MCF 10A (cell line): ENCODE measurements at regions not wholly inside any gene's neighbourhood (a gene's known extent, or its start where the extent isn't known, plus 50 kb on each side); places are given as distances from the start of the nearest gene placed in this dataset.

Experiments used
- BruUV-seq: library from RNA; stranded (reverse); fragments of 400-500 nt; replicated peaks from 2 replicates; lab custom pipeline; 2021; lab: Mats Ljungman, UMichigan
- CTCF ChIA-PET: fragments of 300-600 bp; sonication (Branson Sonifier 250); formaldehyde crosslinking; extraction: SDS; loops from one replicate; lab custom pipeline; 2021; ENCODE audit warnings: antibody characterized with exemption, inconsistent platforms; lab: Yijun Ruan, JAX
- POLR2A ChIA-PET: fragments of 300-600, 350-650 bp; sonication (Branson Sonifier 250); formaldehyde crosslinking; extraction: SDS; loops from one replicate; lab custom pipeline; 2020; ENCODE audit warnings: antibody characterized with exemption, inconsistent platforms; lab: Yijun Ruan, JAX
- DNase-seq: peaks from one replicate; pipeline ENCODE4 v3.0.0-alpha.2; 2018; ENCODE audit not compliant: unreplicated experiment
- H3K27ac Mint-ChIP-seq: one replicate; pipeline ENCODE4 v1.8.0; 2022; ENCODE audit warnings: mild to moderate bottlenecking, low read depth, mixed read lengths; ENCODE audit not compliant: unreplicated experiment
- H3K27me3 Mint-ChIP-seq: one replicate; pipeline ENCODE4 v1.8.0; 2022; ENCODE audit warnings: mixed read lengths; ENCODE audit not compliant: insufficient read depth, unreplicated experiment
- H3K36me3 Mint-ChIP-seq: one replicate; pipeline ENCODE4 v1.8.0; 2022; ENCODE audit warnings: mild to moderate bottlenecking, moderate library complexity, mixed read lengths; ENCODE audit not compliant: insufficient read depth, unreplicated experiment
- H3K4me1 Mint-ChIP-seq: one replicate; pipeline ENCODE4 v1.8.0; 2022; ENCODE audit warnings: mixed read lengths; ENCODE audit not compliant: insufficient read depth, unreplicated experiment
- H3K4me3 Mint-ChIP-seq: one replicate; pipeline ENCODE4 v1.8.0; 2022; ENCODE audit warnings: mild to moderate bottlenecking, moderate library complexity, mixed read lengths; ENCODE audit not compliant: unreplicated experiment
- H3K9me3 Mint-ChIP-seq: one replicate; pipeline ENCODE4 v1.8.0; 2022; ENCODE audit warnings: mixed read lengths; ENCODE audit not compliant: unreplicated experiment
- intact Hi-C: fragments of 100-400 bp; cut with micrococcal nuclease; formaldehyde crosslinking; loops from 2 replicates; pipeline ENCODE4 v1.14.1; 2022
- TF ChIP-seq, protein P1 (sequence below): fragments of 200-600 bp; IDR thresholded peaks from one replicate; pipeline ENCODE4 v1.8.0; 2022; ENCODE audit warnings: antibody characterized with exemption, mild to moderate bottlenecking; ENCODE audit not compliant: unreplicated experiment

DNA sequence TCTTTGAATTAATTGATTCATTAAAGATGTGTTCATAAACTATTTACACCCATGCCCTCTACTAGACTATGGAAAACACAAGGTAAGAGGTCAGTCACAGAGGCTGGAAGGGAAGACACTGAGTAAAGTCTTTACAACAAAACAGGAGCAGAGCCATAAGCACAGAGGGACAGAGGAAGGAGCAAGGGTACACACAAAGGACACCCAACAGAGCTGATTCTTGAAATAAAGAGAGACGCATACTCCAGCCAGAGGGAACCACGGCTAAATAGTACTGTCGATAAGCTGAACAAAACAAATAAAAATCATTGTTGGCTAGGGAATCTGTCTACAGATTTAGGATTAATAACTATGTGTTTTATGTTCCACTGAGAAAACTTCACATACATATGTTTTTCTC, 289.2 kb downstream of the EFNB2 start:
- Mint-ChIP-seq H3K4me1 (no peaks in the 10 kb centered on the region), H3K27me3 (no peaks in the 10 kb centered on the region), H3K9me3 (no peaks in the 10 kb centered on the region), H3K36me3 (no peaks in the 10 kb centered on the region), H3K4me3 (no peak overlapping the region), H3K27ac (no peak overlapping the region)
- TF ChIP-seq, protein P1, sequence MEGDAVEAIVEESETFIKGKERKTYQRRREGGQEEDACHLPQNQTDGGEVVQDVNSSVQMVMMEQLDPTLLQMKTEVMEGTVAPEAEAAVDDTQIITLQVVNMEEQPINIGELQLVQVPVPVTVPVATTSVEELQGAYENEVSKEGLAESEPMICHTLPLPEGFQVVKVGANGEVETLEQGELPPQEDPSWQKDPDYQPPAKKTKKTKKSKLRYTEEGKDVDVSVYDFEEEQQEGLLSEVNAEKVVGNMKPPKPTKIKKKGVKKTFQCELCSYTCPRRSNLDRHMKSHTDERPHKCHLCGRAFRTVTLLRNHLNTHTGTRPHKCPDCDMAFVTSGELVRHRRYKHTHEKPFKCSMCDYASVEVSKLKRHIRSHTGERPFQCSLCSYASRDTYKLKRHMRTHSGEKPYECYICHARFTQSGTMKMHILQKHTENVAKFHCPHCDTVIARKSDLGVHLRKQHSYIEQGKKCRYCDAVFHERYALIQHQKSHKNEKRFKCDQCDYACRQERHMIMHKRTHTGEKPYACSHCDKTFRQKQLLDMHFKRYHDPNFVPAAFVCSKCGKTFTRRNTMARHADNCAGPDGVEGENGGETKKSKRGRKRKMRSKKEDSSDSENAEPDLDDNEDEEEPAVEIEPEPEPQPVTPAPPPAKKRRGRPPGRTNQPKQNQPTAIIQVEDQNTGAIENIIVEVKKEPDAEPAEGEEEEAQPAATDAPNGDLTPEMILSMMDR: no peak
- DNase-seq: no peak
- ChIA-PET POLR2A (no interaction called here), CTCF (no interaction called here)
- BruUV-seq: no TSS peak
- intact Hi-C loops: no loop called here

DNA sequence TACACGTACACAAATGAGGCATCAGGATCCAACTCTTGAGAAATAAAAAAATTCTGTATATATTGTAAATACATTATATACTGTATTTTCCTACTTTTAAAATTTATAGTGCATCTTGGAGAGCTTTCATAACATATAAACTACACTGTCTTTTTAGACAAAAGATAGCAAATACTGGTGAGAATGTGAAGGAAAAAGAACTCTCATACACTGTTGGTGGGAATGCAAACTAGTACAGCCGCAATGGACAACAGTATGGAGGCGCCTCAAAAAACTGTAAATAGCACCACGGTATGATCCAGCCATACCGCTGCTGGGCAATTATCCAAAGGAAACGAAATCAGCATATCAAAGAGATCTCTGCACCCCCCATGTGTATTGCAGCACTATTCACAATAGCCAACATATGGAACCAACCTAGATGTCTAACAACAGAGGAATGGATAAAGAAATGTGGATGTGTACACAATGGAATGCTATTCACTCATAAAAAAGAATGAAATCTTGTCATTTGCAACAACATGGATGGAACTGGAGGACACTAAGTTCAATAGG, 292.4 kb downstream of the EFNB2 start:
- intact Hi-C loops: no loop called here
- CTCF ChIA-PET: interaction anchor here (1.2 kb wide), 1 partner anchor 18 kb away, joined by 3 read pairs; no protein-coding TSS in a partner anchor
- Mint-ChIP-seq H3K4me1 (no peaks in the 10 kb centered on the region), H3K9me3 (no peaks in the 10 kb centered on the region), H3K4me3 (no peak overlapping the region), H3K36me3 (no peaks in the 10 kb centered on the region), H3K27me3 (no peaks in the 10 kb centered on the region), H3K27ac (no peak overlapping the region)
- POLR2A ChIA-PET: interaction anchor here (1.5 kb wide), 1 partner anchor 12 kb away, joined by 4 read pairs; no protein-coding TSS in a partner anchor
- no TSS peak for BruUV-seq
- TF ChIP-seq, protein P1: no peak
- no peak for DNase-seq

DNA sequence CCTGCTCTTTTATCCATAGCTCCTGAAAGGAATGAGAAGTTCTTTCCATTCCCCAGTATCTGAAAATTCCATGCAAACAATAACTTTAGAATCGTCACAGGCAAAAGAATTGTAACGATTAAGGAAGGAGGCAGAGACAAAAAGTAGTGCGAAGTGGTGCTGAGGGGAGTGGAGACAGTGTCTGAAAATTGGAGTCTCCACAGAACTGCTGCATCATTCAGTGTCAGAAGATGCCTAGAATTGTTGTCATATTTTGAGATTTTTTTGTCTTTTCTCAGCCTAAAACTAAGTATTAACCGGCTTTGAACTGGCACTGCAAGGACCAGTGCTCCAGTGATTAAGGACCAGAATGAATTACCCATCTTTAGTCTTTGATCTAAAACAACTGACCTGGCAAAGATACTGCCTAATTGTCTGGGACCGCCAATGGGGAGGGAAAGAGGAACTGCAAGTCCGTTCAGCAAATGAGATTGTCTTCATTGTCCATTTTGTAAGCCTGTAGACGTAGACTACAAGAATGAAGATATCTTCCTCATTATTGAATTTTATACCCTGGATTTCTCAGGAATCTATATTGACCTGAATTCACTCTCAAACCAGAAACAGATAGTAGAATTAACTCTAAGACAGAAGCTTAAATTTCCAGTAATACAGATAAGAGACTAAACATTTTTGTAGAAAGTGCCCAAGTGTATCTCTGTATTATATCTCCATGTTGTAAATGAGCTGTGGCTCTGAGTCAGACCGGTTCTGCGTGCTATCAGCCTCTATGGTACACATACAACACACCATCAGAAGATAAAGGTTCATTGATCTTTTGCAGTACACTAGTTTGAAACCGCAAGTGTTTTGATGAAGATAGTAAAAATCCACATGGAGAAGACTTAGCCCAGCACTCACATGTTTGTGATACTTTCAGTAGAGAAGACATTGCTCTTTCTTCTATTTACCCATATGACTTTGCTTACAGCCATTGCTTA, 293.2 kb downstream of the EFNB2 start:
- Mint-ChIP-seq H3K27ac (no peak overlapping the region), H3K27me3 (no peaks in the 10 kb centered on the region), H3K4me3 (no peak overlapping the region), H3K4me1 (no peaks in the 10 kb centered on the region), H3K36me3 (no peaks in the 10 kb centered on the region), H3K9me3 (no peaks in the 10 kb centered on the region)
- ChIA-PET POLR2A (interaction anchor here (0.7 to 1.5 kb wide), 2 partner anchors 12 to 13 kb away, joined by 3 to 4 read pairs; no protein-coding TSS in a partner anchor), CTCF (interaction anchor here (0.6 to 1.2 kb wide), 2 partner anchors 17 to 49 kb away, joined by 3 read pairs; no protein-coding TSS in a partner anchor)
- TF ChIP-seq, protein P1: no peak
- BruUV-seq: no TSS peak
- intact Hi-C loops: no loop called here
- no peak for DNase-seq

DNA sequence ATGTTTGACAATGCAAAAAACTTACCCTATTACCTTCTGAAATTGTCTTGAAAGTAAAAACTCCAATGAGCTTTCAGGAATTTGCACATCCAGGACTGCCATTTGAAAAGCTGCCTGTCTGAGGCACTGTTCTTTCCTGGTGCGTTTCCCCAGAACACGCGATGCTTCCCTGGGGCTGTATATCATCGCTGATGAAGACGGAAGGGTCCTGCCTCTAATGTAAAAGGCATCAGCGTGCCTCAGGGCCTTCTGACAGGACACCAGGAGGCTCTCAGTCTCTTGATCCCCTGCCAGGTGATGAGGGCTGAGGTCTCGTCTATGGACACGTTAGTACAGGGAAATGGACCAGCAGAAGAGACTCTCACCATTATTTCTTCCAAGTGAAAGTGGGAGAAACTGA, 296.8 kb downstream of the EFNB2 start:
- ChIA-PET CTCF (no interaction called here), POLR2A (no interaction called here)
- no peak overlapping the region for H3K27ac Mint-ChIP-seq
- H3K4me3 Mint-ChIP-seq: no peak overlapping the region
- H3K27me3 Mint-ChIP-seq: no peaks in the 10 kb centered on the region
- no peaks in the 10 kb centered on the region for H3K9me3 Mint-ChIP-seq
- no peak for DNase-seq
- intact Hi-C loops: no loop called here
- BruUV-seq: no TSS peak
- TF ChIP-seq, protein P1: no peak
- H3K4me1 Mint-ChIP-seq: no peaks in the 10 kb centered on the region
- no peaks in the 10 kb centered on the region for H3K36me3 Mint-ChIP-seq
